NCI-H1048 (cell line): ENCODE measurements at regions not wholly inside any gene's neighbourhood (a gene's known extent, or its start where the extent isn't known, plus 50 kb on each side); places are given as distances from the start of the nearest gene placed in this dataset.

Experiments used
- DNase-seq: peaks from one replicate; lab custom pipeline; 2025; lab: John Stamatoyannopoulos, UW

- DNase-seq, result no peak
Measured at GRCh38 chr5:68431186-68431585, 215.6 kb downstream of the PIK3R1 start.

DNA sequence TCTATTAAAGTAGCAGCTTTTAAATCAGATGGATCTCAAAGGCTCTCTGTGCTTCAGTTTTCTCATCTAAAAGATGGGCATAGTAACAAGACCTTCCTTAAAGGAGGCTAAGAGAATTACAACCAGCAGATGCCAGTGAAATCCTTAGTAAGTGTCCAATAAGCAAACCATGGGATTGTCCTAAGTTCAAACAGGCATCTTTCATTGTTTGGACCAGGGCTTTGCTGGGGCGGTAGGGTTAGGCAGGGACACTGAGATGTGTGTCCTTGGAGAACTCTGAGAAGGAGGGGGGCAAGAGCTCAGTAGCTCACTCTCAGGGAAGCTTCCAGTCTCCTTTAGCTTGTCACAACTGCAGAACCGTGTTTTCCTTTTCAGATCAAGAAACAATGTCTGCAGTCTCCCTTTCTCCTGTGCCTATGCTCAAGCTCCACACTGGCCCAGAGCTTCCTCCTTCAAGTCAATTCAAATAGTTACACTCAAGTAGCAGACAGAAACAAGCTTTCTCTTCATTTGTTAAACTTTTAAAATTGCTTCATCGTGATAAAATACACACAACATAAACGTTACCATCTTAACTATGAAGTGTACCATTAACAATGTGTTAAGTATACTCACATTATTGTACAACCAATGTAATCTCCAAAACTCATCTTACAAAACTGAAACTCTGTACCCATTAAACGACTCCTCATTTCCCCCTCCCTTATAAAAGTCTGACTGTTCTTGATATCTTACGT lies 216.2 kb downstream of the PIK3R1 start:
- DNase-seq, result no peak

GRCh38 chr5:68432682-68433081 lies 217.1 kb downstream of the PIK3R1 start:
- DNase-seq, result no peak

DNA sequence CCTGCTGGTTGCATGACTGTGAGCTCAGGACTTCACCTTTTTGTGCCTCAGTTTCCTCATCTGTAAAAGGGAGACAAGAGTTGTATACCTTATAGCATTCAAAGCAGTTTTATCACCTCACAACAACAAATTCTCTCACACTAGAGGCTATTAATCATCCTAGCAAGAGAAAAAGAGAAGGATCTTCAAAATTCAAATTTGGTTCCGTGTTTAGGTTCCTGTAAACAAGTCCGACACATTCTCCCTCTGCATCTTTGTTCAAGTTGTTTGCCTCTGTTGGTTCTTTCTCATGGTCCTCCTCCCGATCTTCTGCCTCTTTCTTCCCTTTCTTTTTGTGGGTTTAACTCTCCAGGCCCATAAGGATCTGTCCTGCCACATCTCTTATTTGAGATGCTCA lies 218.0 kb downstream of the PIK3R1 start:
- no peak for DNase-seq

DNA sequence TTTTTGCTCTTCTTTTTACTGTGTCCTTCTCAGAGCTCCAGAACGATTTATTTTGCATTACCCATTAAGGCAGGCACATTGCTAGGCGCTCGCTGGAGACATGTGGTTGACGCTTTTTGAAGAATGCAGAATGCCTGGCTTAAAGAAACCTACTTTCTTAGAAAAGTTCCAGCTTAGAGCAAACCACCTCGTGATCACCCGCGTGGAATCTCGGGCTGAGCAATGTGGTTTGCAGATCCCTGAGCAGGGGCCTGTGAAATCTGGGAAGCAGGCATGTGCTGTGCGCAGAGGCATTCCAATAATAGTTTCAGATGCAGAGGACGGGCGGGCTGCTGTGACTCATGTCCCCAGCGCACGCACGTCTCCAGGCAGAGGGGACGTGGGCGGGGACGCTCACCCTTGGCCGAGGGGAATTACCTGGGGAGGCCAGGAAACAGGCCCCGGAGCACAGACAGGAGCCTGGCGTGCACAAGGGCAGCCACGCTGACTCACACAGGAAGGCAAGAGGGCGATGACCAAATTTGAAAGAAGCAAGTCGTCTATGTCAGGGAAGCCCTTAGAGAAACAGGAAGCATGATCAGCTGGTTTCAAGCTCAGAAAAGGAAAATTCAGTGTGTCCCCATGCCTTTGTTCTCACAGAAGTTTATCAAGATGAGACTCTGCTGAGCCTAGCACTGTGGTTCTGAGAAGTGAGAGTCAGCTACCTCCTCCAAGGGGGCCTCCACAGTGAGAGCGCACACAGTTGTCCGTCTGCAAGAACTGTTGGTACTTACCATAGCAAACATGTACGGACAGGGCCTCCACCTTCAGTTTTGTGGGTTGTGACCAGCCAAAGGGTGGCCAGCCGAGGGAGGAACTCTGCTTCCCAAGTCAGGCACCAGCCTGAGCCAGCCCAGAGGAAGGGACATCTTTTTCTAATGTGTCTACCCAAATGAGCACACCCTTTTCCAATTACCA lies 218.6 kb downstream of the PIK3R1 start:
- DNase-seq, result no peak

DNA sequence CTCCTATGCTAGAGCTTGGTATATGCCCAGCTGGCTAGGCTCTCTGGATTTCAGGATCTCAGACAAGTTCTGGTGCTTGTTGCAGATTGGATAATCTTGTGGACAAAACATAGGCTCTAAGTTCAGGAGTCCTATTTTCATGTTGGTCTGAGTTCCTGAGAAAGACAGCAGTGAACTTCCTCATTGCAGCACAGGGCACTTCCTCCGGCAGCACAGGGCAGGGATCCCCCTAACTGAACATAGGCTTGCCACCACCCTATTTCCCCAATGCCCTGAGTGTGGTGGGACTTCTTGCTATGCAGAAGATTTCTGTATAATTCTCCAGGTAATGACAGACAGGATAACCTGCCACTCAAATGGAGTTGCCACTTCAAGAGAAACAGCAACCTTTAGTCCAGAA lies 220.1 kb downstream of the PIK3R1 start:
- DNase-seq, result no peak

DNA sequence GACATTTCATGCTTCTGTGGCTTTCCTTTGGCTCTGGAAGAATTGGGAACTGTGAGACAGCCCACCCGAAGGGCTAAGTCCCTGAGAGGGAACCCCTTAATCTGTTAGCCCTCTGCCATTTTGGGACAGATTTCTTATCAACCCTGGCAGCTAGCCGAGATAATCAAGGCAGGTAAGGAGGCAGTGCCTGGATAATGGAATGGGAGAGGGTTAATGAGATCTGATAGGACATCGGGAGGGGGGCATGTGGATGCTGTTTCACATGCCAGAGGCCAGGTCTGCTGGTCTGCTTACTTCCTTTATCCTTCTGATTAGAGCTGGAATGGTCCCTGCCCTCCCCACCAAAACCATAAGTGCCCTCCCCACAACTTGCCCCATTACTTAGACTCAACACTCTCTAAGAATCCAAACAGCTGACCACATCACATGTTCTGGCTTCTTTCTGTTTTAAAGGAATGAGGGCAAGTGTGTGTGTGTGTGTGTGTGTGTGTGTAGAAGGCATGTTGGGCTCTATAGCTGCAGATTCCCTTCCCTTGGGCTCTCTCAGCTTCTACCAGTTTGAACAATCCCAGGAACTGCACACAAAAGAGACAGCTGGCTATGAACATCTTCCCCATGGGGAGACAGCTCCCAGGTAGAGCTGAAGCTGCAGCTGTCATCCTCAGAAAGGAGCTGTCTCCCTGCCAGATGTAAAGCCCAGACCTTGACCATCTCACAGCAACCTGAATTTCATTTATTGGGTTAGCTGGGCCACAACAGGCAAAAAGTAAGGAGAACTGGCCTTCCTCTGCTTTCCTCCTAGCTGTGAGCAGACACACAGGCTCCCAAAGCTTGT lies 221.3 kb downstream of the PIK3R1 start:
- no peak for DNase-seq

DNA sequence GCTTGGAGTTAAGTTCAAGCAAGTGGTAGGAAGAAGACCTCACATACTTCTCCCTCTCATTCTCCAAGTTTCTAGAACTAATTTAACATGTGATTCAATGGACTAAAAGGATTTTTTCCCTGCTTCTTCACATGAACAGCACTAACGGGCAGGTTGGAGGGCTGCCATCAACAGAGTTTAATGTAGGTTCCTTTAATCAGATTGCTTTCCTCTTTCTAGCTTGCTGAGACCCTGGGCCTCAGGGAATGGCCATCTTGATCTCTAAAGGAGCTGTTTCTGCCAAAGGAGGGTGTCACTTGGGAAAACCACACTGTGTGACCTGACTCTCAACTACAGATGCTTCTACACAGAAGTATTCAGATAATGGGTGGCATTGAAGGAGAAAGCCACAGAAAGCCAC lies 223.3 kb downstream of the PIK3R1 start:
- DNase-seq, result no peak

DNA sequence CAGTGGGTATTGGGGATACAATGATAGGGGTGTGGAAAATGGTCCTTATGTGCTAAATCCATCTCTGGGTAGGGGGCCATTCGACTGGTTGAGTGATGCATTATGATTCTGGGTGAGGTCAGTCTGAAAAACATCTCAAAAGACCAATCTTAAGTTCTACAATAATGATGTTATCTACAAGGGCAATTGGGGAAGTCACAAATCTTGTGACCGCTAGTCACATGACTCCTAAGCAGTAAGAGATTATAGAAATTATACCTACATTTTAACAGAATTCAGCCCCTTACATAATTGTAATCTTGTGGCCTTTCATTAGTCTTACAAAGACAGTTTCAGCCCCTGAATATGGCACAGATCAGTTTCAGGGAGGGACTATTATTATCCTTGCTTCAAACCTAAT lies 224.7 kb downstream of the PIK3R1 start:
- DNase-seq, result no peak

- DNase-seq, result no peak
Measured at GRCh38 chr5:68440651-68441050, 225.1 kb downstream of the PIK3R1 start.

DNA sequence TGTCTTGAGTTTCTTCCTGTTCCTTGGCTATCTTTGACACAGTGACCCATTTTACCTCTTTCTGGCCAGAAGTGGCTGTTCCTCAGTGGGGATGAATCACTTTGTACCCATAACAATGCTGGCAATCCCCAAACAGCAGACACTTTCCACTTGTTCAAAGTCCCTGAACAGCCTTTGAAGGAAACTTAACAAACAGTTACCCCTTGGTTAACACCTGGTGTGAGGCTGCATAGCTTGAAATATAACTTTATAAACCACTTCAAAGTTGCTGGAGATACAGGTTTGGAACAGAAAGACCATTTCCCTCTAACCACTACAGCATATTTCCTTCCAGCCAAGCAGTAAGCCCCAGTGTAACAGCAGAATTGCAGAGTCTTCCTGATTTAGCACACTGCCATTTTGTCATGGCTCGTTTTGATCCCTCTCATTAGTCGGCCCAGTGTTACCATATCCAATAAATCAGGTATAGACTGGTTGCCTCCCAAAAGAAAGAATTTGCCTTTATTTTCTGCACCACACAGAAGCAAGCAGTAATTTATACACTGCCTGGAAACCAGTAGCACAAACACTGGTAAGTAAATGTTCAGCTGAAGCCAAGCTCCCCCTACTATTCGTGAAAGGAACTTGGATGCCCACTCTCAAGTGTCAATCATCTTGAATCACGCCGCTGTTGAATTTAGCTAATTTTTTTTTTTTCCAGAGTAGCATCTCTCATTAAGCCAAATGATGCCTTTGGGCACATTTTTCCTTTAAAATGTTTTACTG lies 225.9 kb downstream of the PIK3R1 start:
- no peak for DNase-seq

DNA sequence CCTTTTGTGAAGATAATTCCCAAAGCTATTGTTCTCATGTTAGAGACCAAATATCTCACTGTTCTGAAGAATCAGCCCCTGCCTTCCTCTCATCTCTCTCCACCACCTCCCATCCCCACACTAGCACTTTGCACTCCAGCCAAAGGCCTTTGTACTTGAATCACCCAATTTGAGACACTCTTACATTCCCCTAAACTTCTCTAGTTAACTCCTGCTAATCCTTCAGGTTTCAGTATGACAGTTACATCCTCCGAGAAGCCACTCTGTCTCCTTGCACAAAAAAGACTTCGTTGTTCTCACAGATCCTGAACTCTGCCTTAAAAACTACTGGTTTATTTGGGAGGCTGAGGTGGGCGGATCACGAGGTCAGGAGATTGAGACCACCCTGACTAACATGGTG lies 227.5 kb downstream of the PIK3R1 start:
- no peak for DNase-seq

- DNase-seq, result peak; percentile 44
Measured at GRCh38 chr5:68444048-68444447, 228.5 kb downstream of the PIK3R1 start.

DNA sequence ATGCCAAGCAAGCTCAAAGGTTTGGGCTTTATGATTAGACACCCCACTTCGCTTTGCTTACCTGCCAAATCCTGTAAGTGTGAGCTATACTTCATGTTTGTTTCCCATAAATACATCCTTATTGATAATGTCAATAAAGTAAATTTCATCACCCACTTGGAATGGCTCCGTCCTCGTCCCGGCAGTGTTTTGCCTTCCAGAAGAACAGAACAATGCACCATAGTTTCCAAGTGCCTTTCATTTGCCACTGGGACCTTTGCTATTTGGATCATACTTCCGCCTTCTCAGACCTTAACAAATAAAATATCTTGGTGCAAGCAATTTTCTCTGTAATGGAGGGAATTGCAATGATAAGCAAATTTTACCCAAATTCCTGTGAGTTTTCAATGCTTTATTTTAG lies 229.3 kb downstream of the PIK3R1 start:
- peak; percentile 52 for DNase-seq

GRCh38 chr5:68445257-68446069 lies 229.9 kb downstream of the PIK3R1 start:
- no peak for DNase-seq

DNA sequence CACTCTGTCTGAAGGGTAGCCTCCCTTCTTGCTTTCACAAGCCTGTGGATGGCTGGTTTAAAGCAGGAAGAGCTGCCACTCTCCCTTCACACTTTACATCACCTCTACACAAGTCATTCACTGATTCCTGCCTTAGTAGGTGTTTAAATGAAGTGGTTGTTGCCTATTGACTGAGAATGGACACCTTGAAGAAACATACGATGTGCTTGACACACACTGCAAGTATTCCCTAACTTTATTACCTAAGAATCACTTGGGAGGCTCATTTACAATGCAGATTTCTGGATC lies 230.5 kb downstream of the PIK3R1 start:
- DNase-seq, result no peak

DNA sequence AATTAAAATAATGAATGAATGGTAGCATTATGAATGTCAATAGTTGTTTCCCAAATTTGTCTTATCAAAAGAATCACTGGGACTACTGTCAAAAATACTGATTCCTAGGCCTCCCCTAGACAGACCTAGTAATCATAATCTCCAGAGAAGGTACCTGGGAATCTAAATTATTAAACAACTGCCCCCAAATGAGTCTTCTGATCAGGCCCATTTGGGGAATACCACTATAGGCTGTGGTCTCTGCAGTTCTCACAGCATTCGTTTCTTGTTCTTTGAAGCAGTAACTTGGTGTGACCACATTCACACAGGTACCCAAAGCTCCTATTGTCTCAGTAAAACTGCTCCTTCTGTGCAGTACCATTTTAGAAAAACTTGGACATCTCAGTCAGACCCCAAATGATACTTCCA lies 230.9 kb downstream of the PIK3R1 start:
- no peak for DNase-seq

DNA sequence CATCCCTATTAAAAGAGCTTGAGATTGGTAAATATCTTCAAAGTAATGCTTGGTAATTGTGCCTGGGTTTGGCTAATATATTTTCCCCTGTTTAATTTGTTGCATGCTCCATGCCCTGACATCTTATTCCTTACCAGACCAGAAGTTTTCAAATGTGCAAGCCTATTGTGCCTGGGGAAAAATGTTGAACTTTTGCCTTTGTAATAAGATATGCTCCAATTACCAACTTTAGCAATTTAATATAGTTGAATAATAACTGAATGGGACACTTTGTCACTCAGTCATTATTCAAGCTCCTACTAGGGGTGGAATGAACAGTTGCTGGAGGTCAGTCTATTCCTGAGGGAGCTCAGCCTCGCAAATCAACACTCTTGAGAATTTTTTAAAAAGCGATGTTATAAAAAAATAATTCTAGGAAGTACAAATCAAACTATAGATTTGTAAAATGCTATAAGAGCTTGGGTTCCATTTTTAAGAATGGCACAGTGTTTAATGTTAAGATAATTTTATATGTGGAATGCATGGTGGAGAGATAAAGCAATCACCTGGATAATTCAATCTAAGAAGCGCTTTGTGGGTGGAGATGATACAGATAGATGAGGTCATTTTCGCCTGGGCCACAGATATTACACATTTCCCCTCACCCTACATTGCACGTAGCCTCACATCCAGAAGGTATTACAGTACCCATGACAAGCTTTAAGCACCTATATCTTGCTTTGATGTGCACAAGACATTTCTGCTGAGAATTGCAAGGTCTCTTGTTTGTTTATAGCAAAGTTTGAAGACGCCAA lies 231.8 kb downstream of the PIK3R1 start:
- DNase-seq, result no peak

DNA sequence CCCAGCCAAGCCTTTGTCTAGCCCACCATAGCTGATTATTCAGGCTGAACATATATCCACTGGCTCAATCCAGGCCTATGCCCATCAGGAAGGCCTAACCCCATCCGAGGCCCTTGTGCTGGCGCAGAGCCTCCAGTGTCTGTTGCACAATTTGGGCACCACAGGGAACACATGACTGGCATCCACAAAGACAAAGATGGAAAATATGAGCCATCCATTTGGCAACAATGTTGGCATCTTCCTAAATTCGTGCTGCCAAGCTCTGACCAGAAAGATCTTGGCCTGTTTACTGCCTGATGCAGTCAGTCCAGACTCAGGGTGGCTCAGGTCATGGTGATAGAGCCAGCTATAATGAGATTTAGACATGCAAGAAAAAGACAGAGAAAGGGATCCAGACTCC lies 233.8 kb downstream of the PIK3R1 start:
- no peak for DNase-seq

- DNase-seq, result no peak
Measured at GRCh38 chr5:68450245-68450852, 234.8 kb downstream of the PIK3R1 start.
